HG03469 (cell line): ENCODE measurements at regions not wholly inside any gene's neighbourhood (a gene's known extent, or its start where the extent isn't known, plus 50 kb on each side); places are given as distances from the start of the nearest gene placed in this dataset.

Source experiments
- ATAC-seq: cut with Tn5 transposase; IDR thresholded peaks from one replicate; pipeline ENCODE4 v1.9.1; 2021; ENCODE audit warnings: mild to moderate bottlenecking, moderate library complexity, moderate number of reproducible peaks; ENCODE audit not compliant: unreplicated experiment

DNA sequence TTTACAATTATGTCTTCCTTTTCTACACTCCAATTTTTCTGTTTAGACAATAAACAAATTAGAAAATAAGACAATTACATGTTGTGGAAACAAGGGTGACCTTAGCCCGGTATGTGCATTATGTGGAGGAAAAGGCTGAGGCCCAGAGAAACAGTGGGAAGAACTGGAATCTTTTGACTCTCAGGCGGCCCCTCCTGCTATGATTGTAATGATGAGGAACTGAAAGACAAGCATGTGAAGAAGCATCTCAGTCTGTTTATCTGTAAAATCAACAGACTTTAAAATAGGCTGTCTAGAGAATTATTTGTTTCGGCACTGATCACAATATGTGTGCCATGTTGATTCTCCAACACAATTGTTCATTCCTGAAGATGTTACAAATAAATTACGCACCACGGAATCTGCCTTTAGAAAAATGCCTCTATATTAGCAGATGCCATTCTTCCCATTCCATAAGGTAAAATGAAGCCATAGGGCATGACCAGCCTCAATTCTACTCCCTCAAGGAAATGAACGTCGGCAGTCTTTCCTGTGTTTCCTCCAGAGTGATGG, 1201.6 kb upstream of the CITED2 start:
- ATAC-seq = no peak

DNA sequence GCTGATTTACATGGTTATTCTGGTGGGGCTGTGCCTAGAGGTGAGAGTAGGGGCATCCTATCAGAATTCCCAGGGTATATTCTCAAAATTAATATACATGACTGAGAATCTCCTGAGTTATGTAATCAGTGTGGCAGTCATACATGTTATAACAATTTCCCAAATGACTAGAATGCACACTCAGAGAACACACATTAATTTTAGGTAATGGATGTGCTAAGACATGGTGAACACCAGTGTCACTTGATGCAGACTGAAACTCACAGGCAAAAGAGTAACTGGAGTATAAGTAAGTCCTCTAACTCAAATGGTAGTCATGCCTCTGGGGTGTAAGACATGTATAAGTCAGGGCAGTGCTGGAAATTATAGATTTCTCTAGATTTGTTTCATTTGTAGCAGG, 1198.4 kb upstream of the CITED2 start:
- no peak for ATAC-seq

DNA sequence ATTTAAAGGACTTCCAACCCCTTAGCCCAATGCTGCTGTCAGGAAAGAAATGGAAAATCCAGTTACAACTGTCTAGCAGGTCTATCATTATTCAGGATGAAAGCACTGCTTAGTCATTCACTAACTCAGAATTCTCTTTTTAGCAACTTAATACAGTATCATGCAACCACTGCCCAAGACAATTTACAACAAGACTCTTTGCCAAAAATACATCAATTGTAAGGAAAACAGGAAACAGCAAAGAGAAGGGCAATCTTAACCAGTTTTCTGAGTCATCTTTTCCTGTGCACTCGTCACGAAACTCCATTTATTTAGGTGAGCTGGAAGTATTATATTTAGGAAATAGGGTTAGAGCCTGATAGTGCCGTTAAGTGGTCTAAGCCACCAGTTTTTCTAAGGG, 1197.7 kb upstream of the CITED2 start:
- no peak for ATAC-seq

DNA sequence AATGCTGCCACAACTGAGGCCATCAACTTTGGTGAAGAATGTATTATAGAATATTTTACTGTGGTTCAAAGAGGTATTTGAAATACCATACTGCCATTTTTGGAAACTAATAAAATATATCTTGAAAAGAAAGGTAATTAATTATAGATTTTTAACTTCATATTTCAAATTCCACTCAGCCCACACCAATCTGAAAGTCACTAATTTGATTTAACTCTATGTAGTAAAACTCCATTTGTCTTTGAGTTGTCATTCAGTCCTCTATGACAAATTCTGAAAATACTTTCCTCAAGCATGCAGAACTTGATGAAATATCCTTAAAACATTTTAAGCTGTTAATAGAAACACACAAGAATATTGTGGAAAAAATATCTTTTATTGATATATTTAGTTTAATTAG, 1196.7 kb upstream of the CITED2 start:
- ATAC-seq = no peak

DNA sequence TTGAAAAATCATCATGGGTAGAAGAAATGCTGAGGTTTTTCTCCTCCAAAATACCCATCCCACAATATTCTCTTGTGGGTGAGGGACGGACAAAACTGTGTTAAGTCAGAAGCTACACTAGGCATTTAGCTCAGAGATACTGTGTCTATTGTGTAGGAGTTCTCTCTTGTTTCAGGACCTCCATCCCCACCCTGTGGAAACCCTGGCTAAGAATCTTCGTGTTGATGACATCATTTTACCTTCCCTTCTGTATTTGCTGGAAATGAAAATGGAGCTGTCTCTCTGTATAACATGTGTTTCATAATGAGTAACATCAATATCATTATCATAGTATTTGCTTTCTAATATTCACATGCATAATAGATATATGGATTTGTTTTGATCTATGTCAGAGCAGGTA, 1193.0 kb upstream of the CITED2 start:
- ATAC-seq = no peak

DNA sequence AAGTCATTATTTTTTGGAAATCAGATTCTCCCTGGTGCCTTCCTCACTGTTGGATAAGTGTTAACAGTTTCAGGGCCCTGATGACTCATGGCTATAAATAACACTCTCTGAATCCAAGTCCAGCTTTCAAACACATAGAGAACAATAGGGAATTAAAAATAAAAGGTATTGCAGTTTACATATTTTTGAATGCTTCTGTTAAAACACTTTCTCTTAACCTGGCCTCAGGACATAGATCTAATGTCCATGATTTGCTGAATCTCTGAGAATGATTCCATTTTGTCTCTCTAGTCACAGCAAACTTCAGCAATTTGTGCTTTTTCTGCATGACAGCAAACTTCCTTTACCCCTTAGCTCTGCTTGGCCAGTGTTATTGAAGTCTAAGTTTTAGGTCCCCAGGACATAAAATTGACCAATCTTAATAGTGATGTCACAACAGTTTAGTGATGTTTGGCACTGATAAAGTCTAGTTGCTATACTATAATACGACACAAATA, 1192.4 kb upstream of the CITED2 start:
- ATAC-seq = no peak

DNA sequence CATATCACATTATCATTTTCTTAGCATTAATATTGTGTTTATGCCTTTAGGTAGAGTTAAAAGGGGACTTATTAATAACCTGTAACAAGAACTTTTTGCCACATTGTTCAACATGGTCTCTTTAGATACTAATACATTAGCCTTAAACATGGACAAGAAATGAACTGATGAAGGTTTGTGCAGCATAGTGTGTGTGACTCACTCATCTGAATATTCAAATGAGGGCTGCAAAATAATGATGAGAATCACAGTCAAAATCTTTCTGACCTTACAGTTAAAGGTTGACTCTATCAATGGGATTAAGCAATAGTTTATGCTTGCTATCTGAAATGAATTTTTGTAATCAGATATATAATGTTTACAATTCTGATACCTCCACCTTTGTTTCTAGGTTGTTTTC, 1189.3 kb upstream of the CITED2 start:
- no peak for ATAC-seq

DNA sequence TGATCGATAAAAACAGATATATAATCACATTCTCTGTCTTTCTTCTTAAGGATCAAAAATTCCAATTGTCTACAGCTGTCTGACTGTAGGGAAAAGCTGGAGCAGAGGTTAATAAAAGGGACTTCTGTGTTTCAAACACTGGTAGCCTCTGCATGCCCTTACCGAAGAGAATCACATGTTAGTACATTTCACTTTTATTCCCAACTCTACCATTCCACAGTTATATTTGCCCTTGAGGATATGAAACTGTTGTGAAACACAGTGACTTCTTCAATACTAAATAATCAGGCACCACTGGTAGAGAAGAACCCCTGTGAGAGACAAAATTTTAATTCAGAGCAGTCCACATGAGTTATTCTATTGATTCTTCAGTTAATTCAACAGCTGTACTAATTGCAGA, 1187.3 kb upstream of the CITED2 start:
- no peak for ATAC-seq

DNA sequence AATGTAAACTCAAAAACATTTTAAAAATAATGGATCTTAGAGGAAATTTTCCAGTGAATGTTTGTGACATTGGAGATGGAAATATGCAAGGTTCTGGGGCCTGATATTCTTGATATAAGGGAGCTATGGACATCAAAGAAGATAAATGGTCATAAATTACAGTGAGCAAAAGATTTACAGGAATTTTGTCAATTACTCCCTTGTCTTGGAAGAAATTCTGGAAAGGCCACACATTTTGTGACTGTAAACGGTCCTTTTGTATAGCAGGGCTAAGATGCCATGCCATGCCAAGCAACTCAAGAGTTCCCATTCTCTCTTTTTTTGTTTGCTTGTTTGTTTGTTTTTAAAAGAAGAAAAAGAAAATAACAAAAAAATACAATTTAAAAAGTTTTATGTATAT, 1186.2 kb upstream of the CITED2 start:
- no peak for ATAC-seq

DNA sequence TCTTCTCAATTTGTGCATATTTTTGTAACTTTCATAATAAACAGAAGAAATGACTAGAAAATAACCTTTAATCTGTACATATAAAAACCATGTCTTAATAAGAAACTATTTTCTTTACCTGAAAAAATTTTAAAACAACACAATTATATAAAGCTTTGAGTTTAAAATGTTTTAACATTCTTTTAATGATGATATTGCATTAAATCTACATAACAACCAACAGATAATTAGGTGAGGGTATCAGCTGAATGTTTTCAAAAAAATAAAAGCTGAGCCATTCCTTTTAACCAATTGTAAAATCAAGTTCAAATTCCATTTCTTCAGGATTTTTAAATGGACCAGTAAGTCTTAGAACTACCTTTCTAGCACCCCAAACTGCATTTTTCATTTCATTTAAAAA, 1185.0 kb upstream of the CITED2 start:
- ATAC-seq = no peak

DNA sequence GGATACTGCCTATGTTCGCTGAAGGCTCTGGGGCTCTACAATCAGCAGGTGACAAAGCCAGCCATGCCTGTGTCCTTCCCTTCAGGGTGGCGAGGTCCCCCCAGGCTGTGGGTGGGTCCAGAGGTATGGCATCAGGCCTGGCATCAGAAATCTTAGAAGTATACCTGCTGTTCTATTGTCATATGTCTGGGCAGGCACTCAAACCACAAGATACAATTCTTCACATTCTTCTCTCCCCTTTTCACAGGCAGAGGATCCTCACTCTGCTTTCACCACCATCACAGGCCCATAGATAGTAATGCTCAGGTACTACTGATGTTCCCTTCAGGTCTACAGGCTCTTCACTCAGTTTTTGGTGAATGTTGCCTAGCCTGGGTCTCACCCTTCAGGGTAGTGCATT, 1180.0 kb upstream of the CITED2 start:
- no peak for ATAC-seq

DNA sequence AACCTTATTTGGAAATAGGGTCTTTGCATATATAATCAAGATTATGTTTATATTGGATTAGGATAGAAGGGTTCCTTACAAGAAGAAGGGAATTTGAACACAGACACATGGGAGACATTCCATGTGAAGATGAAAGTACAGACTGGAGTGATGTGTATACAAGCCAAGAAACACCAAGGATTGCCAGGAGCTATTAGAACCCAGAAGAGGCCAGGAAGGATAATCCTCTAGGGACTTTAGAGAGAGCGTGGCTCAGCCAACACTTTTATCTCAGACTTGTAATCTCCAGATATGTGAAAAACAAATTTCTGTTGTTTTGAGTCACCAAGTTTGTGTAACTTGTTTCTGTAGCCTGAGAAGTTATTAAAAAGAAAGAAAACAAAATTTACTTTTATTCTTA, 1173.9 kb upstream of the CITED2 start:
- no peak for ATAC-seq

DNA sequence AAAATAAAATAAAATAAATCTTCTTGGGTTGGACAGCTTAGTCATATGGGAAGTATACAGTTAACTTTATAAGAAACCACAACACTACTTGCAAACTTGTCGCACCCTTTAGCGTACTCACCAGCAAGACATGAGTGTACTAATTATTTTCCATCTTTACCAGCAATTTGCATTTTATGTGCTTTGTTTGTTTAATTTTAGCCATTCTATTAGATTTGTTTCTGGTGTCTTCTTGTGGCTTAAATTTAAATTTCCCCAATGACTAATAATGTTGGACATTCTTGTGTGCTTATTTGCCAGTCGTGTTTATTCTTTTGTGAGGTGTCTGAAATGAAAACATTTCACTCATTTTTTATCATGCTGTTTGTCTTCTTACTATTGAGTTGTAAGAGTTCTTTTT, 1172.2 kb upstream of the CITED2 start:
- no peak for ATAC-seq

DNA sequence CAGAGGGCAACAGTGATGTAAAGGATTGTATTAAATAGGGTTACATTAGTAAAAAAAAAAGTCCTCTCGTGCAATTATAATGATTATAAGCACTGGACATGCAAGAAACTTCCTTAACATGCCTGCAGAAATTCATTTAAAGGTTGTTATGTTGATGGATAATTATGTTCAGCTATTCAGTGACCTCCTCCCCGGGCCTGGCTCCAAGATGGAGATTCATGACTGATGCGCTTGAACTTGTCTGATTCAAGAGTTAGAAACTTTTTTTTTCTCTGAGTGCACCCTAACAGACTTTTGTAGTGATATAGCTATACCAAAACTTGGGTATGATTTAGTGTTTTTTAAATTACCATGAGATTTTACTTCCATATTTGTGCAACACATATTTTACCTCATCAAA, 1170.0 kb upstream of the CITED2 start:
- no peak for ATAC-seq

DNA sequence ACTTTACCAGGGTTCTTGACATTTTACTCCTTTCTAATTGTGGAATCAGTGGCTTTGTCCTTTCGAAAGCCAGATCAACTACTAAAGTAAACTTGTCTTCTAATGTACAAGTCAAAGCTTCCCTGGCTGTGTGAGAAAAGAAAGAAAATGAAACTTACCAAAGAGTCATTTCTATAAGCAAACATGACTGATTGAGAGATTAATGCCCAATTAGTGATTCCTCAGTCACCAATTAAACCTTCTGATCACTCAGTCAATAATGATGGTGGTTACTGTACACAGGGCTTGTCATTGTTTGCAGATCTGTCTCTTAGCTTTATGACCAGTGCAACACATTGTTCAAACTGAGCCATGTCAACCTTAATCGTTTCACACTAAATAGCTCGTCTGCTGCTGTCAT, 1168.4 kb upstream of the CITED2 start:
- no peak for ATAC-seq

DNA sequence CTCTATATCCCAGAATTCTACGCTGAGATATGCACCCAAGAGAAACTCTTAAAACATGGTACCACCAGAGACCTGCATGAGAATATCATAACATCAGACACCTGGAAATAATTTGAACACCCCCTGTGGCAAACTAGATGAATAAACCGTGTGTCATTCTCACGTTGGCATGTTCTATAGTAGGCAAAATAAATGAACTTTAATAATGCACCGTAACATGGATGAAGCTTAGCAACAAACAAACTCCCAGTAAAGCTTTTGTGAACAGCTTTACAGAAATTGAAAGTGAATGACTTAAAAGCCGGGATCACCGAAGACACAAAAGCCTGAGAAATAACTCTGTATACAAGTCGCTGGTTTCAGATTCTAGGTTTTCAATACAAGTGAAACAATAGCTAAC, 1166.8 kb upstream of the CITED2 start:
- no peak for ATAC-seq

DNA sequence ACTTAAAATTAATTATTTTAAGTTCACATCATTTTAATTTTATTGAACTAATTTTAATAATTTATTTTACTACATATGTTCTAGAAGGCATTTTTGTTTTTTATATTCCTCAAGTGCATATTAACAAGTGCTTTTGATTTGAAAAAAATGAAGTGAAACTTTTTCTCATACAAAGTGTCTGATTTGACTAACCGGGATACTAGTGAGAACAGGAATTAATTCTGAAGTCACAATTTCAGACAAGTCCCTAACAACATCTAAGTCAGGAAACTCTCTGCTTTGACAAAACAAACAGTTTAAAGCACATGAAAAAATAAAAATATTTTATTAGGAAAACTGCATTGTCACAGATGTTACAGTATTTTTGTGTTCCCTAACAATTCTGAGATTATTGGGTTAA, 1166.3 kb upstream of the CITED2 start:
- no peak for ATAC-seq

DNA sequence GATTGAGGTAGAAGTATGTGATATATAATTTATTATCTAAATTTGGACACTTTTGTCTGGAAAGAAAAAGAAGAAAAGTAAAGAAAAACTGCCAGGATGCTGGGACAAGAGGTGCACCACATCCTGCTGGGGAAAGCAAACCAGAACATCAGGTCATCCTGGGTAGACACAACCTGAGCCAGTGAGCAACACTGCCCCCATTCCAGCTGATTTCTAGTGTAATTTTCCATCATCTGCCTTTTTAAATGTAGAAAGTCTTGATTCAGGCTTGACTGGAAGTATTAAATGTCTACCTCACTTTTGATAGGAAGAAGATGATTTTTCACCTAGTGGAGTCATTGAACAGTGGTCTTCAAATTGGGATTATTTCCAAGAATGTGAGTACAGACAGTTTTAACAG, 1164.5 kb upstream of the CITED2 start:
- no peak for ATAC-seq

DNA sequence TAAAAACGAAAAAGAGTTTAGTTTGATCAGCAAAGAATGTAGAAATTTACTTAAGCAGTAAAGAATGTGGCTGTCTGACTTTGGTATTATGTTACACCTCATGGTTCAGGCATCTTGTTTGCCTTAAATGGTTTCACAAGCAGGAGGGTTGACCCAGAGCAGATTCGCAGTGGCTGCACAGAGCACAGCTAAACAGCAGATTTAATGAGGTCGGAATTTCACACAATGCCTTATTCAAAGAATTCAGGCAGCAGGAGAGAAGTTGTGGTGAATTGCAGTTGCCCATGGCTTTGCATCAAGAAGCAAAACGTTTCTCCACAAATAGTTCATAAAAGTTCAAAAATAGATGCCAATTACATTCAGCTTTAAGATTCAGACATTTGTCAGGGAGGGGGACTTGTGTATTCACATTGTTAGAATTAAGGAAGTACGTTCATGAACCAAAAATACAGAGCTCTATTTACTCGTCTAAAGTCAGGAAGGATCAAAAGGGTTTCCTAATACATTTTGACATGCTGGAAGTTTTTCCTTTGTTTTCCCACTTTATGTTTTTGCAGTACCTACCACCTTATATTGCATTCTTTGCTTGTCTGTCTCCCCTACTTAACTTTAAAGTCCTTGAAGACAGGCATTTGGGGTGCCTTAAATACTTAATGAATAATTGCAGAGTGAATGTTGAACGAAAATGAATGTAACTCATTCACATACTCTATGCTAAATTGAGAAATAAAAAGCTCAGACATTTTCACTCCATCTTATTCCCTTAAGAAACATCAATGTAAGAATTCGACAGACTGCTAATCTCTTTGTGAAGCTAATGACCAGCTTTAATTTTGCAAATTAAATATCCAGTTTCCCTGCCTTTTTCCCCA, 1163.6 kb upstream of the CITED2 start:
- no peak for ATAC-seq

DNA sequence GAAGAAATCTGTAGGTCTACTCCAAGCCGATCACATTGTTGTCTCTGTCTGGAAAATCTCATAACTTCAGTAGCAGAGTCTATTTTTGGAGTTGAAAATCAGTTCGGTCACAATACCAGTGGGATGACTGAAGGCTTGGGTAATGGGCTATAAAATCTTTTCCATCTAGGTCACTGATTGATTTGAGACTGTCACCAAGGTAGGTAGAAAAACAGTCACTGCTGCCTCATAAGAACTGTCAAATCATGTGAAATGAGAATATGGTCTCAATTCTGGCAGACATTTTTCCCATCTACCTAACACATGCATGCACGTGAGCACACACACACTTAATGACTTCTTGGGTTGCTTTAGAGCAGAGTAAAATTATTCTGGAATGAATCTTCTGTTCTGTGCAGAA, 1162.8 kb upstream of the CITED2 start:
- ATAC-seq = no peak

DNA sequence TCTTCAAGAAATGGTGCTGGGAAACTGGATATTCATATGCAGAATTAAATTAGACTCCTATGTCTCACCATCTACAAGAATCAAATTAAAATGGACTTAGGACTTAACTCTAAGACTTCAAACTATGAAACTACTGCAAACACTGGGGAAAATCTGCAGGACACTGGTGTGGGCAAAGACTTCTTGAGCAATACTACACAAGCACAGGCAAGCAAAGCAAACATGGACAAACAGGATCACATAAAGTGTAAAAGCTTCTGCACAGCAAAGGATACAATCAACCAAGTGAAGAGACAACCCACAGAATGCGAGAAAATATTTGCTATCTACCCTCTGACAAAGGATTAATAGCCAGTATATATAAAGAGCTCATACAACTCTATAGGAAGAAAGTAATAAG, 1161.1 kb upstream of the CITED2 start:
- ATAC-seq = no peak

DNA sequence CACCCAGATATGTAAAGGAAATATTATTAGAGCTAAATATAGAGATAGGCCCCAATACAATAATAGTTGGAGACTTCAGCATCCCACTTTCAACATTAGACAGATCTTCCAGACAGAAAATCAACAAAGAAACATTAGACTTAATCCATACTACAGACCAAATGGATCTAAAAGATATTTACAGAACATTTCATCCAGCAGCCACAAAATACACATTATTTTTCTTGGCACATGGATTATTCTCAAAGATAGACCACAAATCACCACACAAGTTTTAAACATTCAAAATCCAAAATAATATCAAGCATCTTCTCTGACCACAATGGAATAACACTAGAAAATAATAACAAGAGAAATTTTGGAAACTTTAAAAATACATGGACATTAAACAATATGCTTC, 1159.1 kb upstream of the CITED2 start:
- ATAC-seq = no peak

DNA sequence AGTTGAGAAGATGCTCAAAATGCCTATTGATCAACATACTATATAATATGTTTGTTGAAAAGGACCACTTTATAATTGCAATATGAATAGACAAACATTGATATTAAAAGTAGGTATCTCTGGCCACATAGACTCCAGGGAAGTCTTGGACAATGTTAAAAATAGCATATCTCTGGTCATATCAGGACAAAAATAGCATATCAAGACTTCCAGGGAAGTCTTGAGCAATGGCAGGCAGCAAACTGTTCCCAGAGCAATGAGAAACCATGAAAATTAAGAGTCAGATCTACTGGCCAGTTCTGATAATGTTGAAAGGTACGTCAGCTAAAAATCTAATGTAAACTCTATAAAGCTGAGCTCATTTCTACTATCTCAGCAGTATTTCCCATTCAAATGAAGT, 1130.3 kb upstream of the CITED2 start:
- ATAC-seq = no peak
